GM10266 (cell line): ENCODE measurements at regions not wholly inside any gene's neighbourhood (a gene's known extent, or its start where the extent isn't known, plus 50 kb on each side); places are given as distances from the start of the nearest gene placed in this dataset.

Experiments used
- DNase-seq: peaks from one replicate; pipeline ENCODE4 v3.0.0; 2012; ENCODE audit errors: extremely low spot score
- CTCF ChIP-seq: IDR thresholded peaks from 2 replicates; pipeline ENCODE4 v1.5.1; 2012; ENCODE audit warnings: mild to moderate bottlenecking, low read depth; ENCODE audit not compliant: control insufficient read depth, insufficient read depth; ENCODE audit errors: missing control alignments

GRCh38 chrX:104513162-104513561 is 52.8 kb upstream of the IL1RAPL2 start:
- no peak for DNase-seq
- TF ChIP-seq CTCF: no peak

- no peak for DNase-seq
Observed at GRCh38 chrX:104510801-104511200, 55.2 kb upstream of the IL1RAPL2 start.

DNA sequence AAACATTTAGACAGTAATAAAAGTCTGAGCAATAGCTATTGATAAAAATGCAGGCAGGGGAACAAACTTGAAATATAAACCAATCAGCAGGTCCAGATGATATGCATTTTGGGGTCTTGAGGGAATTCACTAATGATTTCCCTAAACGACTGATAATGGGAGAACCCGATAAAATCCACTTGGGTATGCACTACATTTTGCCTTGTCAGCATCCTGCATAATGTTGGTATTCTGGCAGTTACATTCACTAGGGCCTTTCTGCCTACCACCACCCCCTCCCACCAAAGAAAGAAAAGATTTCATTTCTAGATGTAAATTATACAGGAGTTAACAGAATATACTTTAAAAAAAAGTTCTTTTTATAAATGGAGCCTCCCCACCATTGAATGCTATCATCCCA is 63.5 kb upstream of the IL1RAPL2 start:
- TF ChIP-seq CTCF: no peak
- DNase-seq: no peak

More at GRCh38 chrX:104510801-104511200, 55.2 kb upstream of the IL1RAPL2 start:
- TF ChIP-seq CTCF: no peak

DNA sequence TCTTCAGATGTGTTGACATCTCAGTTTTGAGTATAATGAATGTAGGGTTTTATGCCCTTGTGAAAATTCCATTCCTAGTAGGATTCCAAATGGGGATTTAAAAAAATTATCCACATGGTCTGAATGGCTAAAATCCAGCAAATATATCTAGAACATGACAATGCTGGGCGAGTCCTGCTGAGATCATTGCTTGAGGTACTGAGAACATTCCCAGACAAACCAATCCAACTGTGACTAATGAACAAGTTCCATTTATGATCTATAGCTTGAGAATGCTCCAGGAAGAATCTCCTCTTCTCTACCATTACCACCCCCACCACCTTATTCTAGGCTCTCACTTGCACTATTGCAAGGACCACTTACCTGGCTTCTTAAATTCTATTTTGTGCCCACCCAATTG is 77.2 kb upstream of the IL1RAPL2 start:
- DNase-seq: no peak
- no peak for TF ChIP-seq CTCF

- no peak for TF ChIP-seq CTCF
- DNase-seq: no peak
Observed at GRCh38 chrX:104486691-104487090, 79.3 kb upstream of the IL1RAPL2 start.

GRCh38 chrX:104482757-104483156 is 83.2 kb upstream of the IL1RAPL2 start:
- TF ChIP-seq CTCF: no peak

GRCh38 chrX:104469771-104470170 is 96.2 kb upstream of the IL1RAPL2 start:
- no peak for TF ChIP-seq CTCF
- DNase-seq: no peak

More at GRCh38 chrX:104482757-104483156, 83.2 kb upstream of the IL1RAPL2 start:
- no peak for DNase-seq
